ENCODE measurements at regions not wholly inside any gene's neighbourhood (a gene's known extent, or its start where the extent isn't known, plus 50 kb on each side); places are given as distances from the start of the nearest gene placed in this dataset.

DNA sequence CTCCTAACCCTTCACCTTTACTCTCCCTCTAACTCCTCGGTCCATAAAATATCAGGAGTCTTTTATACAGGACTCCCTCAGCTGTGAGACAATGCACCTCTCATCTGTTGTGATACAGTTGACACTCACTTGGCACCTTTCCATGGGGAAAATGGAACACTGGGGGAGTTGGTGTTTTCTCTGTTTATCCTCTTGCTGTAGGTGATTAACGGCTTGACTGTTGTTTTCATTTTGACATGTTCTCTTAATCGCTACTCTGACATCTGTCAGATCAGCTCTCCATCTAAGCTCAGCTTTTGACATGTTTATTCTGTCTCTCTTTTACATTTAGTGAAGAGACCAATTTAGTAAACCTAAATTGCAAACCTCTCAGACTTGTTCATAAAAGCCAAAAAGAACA lies 604.8 kb downstream of the TRAM1L1 start:
- Histone ChIP-seq H3K9me3 (no peaks in the 10 kb centered on the region), H3K4me1 (no peaks in the 10 kb centered on the region), H3K4me3 (no peak overlapping the region), H3K36me3 (no peaks in the 10 kb centered on the region), H3K27ac (replicated peaks in 1 of 4) (no peak overlapping the region), H3K27me3 (no peaks in the 10 kb centered on the region)
- intact Hi-C loops (cut with DNase I) = no loop called here
- no peak for TF ChIP-seq POLR2A (IDR thresholded peaks at IDR 0.05; ENCODE audit: low read depth)
- no peak for TF ChIP-seq EP300 (IDR thresholded peaks at IDR 0.05)
- TF ChIP-seq, protein P1, sequence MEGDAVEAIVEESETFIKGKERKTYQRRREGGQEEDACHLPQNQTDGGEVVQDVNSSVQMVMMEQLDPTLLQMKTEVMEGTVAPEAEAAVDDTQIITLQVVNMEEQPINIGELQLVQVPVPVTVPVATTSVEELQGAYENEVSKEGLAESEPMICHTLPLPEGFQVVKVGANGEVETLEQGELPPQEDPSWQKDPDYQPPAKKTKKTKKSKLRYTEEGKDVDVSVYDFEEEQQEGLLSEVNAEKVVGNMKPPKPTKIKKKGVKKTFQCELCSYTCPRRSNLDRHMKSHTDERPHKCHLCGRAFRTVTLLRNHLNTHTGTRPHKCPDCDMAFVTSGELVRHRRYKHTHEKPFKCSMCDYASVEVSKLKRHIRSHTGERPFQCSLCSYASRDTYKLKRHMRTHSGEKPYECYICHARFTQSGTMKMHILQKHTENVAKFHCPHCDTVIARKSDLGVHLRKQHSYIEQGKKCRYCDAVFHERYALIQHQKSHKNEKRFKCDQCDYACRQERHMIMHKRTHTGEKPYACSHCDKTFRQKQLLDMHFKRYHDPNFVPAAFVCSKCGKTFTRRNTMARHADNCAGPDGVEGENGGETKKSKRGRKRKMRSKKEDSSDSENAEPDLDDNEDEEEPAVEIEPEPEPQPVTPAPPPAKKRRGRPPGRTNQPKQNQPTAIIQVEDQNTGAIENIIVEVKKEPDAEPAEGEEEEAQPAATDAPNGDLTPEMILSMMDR (IDR thresholded peaks at IDR 0.05) = no peak
- no peak for TF ChIP-seq POLR2AphosphoS5 (IDR thresholded peaks at IDR 0.05)
- 49% methylated on average over 3 of the region's 3 CpGs for WGBS
- no peak for DNase-seq (ENCODE audit: extremely low spot score)

DNA sequence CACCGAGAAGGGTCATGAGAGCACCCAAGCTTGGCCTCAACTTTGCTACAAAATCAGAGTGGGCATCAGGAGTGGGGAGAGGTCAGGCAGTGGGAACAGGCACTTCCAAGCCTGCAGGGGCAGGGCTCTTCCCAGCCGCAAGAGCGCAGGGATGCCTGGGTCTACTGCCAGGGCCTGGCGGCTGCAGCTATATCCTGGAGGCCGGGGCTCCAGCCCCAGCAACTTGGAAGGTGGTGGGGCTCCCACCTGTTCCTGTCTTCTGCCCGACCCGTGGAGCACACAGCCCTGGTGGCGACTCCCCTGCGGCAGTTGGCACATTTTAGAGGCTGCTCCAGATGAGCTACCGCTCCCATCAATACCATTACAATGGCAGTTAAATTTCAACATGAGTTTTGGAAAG lies 607.0 kb downstream of the TRAM1L1 start:
- intact Hi-C loops (cut with DNase I) = no loop called here
- no peak for DNase-seq (ENCODE audit: extremely low spot score)
- TF ChIP-seq, protein P1 (IDR thresholded peaks at IDR 0.05) = no peak
- TF ChIP-seq POLR2A (IDR thresholded peaks at IDR 0.05; ENCODE audit: low read depth) (no peak), EP300 (IDR thresholded peaks at IDR 0.05) (no peak), POLR2AphosphoS5 (IDR thresholded peaks at IDR 0.05) (no peak)
- no peaks in the 10 kb centered on the region for H3K36me3 ChIP-seq
- no peaks in the 10 kb centered on the region for H3K27me3 ChIP-seq
- no peak overlapping the region for H3K4me3 ChIP-seq
- H3K4me1 ChIP-seq = no peaks in the 10 kb centered on the region
- H3K27ac ChIP-seq (replicated peaks in 1 of 4) = no peak overlapping the region
- no peaks in the 10 kb centered on the region for H3K9me3 ChIP-seq
- 100% methylated on average over 2 of the region's 10 CpGs for WGBS

DNA sequence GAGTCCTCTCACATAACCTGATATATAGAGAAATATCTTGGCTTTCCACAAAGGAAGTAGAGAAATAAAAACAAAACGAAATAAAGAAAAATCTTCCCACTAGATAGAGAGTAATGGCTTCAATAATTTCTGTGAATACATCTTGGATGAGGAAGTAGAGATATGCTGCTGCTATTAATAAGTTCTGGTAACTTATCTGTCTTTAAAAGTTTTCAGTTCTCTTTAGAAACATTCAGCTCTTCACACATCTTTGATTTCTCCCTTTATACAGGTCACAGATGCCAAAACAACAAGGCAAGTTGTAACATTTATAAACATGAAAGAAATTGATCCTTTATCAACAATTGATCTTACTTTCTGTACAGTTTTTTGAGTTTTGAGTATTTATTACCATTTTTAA lies 615.8 kb downstream of the TRAM1L1 start:
- H3K36me3 ChIP-seq = no peaks in the 10 kb centered on the region
- TF ChIP-seq, protein P1 (IDR thresholded peaks at IDR 0.05) = no peak
- TF ChIP-seq POLR2AphosphoS5 (IDR thresholded peaks at IDR 0.05) = no peak
- H3K9me3 ChIP-seq = no peaks in the 10 kb centered on the region
- no peak overlapping the region for H3K4me3 ChIP-seq
- no peak for DNase-seq (ENCODE audit: extremely low spot score)
- 45% methylated on average over 1 of the region's 1 CpG for WGBS
- H3K27me3 ChIP-seq = no peaks in the 10 kb centered on the region
- intact Hi-C loops (cut with DNase I) = no loop called here
- no peak overlapping the region for H3K27ac ChIP-seq (replicated peaks in 1 of 4)
- no peaks in the 10 kb centered on the region for H3K4me1 ChIP-seq

DNA sequence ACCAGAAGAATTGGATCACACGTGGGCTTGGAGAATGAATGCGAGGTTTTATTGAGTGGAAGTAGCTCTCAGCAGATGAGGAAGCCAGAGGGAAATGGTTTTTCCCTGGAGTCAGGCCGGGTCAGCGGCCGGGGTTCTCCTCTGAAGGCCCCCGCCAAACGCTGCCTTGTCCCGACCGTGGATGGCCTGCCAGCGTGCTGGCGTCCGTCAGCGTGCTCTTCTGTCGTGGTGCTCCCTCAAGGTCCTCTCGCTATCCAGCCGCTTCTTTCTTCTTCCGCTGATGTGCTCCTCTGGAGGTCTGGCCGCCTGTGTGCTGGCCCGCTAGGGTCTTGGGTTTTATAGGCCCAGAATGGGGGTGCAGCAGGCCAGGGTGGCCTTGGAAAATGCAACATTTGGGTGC lies 632.2 kb downstream of the TRAM1L1 start:
- Histone ChIP-seq H3K36me3 (no peaks in the 10 kb centered on the region), H3K9me3 (no peaks in the 10 kb centered on the region), H3K4me1 (no peaks in the 10 kb centered on the region), H3K27me3 (no peaks in the 10 kb centered on the region), H3K4me3 (no peak overlapping the region), H3K27ac (replicated peaks in 1 of 4) (no peak overlapping the region)
- TF ChIP-seq POLR2AphosphoS5 (IDR thresholded peaks at IDR 0.05) (no peak), EP300 (IDR thresholded peaks at IDR 0.05) (no peak), POLR2A (IDR thresholded peaks at IDR 0.05; ENCODE audit: low read depth) (no peak)
- TF ChIP-seq, protein P1 (IDR thresholded peaks at IDR 0.05) = no peak
- intact Hi-C loops (cut with DNase I) = no loop called here
- no peak for DNase-seq (ENCODE audit: extremely low spot score)
- WGBS = 96% methylated on average over 16 of the region's 19 CpGs

DNA sequence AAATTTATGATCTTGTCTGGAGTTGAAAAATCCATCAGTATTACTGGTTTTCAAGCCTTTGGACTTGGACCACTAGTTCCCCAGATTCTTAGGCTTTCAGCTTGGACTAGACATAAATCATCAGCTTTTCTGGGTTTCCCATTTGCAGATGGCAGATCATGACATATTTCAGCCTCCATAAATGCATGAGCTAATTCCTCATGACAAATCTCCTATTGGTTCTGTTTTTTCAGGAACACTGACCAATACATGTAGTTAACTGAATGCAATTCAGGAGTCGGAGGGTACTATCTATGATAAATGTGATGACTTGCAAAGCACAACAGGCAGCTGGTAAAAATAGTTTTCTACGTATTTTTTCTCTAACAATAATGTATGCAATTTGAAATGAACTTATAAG lies 635.6 kb downstream of the TRAM1L1 start:
- TF ChIP-seq, protein P1 (IDR thresholded peaks at IDR 0.05) = no peak
- TF ChIP-seq EP300 (IDR thresholded peaks at IDR 0.05) (no peak), POLR2AphosphoS5 (IDR thresholded peaks at IDR 0.05) (no peak), POLR2A (IDR thresholded peaks at IDR 0.05; ENCODE audit: low read depth) (no peak)
- no peak overlapping the region for H3K4me3 ChIP-seq
- no peak overlapping the region for H3K27ac ChIP-seq (replicated peaks in 1 of 4)
- intact Hi-C loops (cut with DNase I) = no loop called here
- DNase-seq (ENCODE audit: extremely low spot score) = no peak
- no peaks in the 10 kb centered on the region for H3K27me3 ChIP-seq
- H3K4me1 ChIP-seq = no peaks in the 10 kb centered on the region
- no peaks in the 10 kb centered on the region for H3K9me3 ChIP-seq
- no peaks in the 10 kb centered on the region for H3K36me3 ChIP-seq
- WGBS = 75% methylated on average over 2 of the region's 2 CpGs

All from esophagus muscularis mucosa (tissue), 4 donors.